H1 (cell line): ENCODE measurements at regions not wholly inside any gene's neighbourhood (a gene's known extent, or its start where the extent isn't known, plus 50 kb on each side); places are given as distances from the start of the nearest gene placed in this dataset.

ENCODE experiments used
- CTBP2 ChIP-seq: IDR thresholded peaks from 2 replicates; pipeline ENCODE4 v1.7.0; 2011; ENCODE audit warnings: borderline replicate concordance, mild to moderate bottlenecking, moderate library complexity, mixed read lengths, low read length; ENCODE audit not compliant: insufficient read depth, insufficient read length
- EGR1 ChIP-seq: IDR thresholded peaks from 2 replicates; pipeline ENCODE4 v1.6.1; 2011; ENCODE audit warnings: low read depth, low read length, borderline replicate concordance
- GTF2F1 ChIP-seq: IDR thresholded peaks from 2 replicates; pipeline ENCODE4 v1.6.1; 2012; ENCODE audit warnings: low read depth, low read length, improper control_type of control experiment, borderline replicate concordance
- POLR2AphosphoS5 ChIP-seq: IDR thresholded peaks from 2 replicates; pipeline ENCODE4 v1.6.1; 2011; ENCODE audit warnings: low read depth, low read length
- POU5F1 ChIP-seq: IDR thresholded peaks from 2 replicates; pipeline ENCODE4 v1.6.1; 2011; ENCODE audit warnings: low read depth, mild to moderate bottlenecking, low read length, moderate library complexity

DNA sequence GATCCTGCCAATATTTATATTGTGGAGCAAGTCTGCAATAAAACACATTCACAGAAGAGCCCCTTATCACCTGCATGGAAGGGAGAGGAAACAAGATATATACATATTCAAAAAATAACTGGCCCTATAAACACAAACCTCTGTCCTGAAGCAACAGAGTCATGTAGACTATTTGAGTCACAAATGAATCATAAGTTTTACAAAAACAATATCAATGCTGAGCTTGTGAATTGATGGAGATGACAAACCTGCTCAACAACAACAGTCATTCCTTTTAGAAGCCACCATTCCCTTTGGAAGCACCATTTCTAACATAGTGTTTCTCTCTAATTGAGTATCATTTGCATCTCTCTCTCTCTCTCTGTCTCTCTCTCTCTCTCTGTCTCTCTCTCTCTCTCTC is 313.9 kb downstream of the MID1IP1 start (continued):
- TF ChIP-seq CTBP2 (no peak), POU5F1 (no peak), POLR2AphosphoS5 (no peak), GTF2F1 (no peak), EGR1 (no peak)
